Lower lobe of right lung (tissue), 2 donors: ENCODE measurements at regions not wholly inside any gene's neighbourhood (a gene's known extent, or its start where the extent isn't known, plus 50 kb on each side); places are given as distances from the start of the nearest gene placed in this dataset.

Experiments used
- ATAC-seq, 2 donors: fragments of 200-7000 bp; cut with Tn5 transposase; one replicate each; pipeline ENCODE4 v1.9.1; 2020 to 2022; ENCODE audit warnings: mild to moderate bottlenecking in 2 of 2, moderate library complexity in 2 of 2
- DNase-seq: peaks from one replicate; pipeline ENCODE4 v3.0.0-alpha.2; 2020
- H3K27ac ChIP-seq: fragments of 200-600 bp; one replicate; pipeline ENCODE4 v1.8.0; 2022
- H3K27me3 ChIP-seq: fragments of 200-600 bp; one replicate; pipeline ENCODE4 v1.8.0; 2022; ENCODE audit warnings: low read depth
- H3K36me3 ChIP-seq: fragments of 200-600 bp; one replicate; pipeline ENCODE4 v1.8.0; 2022; ENCODE audit warnings: mild to moderate bottlenecking
- H3K4me1 ChIP-seq: fragments of 200-600 bp; one replicate; pipeline ENCODE4 v1.8.0; 2022
- H3K4me3 ChIP-seq: fragments of 200-600 bp; one replicate; pipeline ENCODE4 v1.8.0; 2022; ENCODE audit warnings: mild to moderate bottlenecking
- H3K9me3 ChIP-seq: fragments of 200-600 bp; one replicate; pipeline ENCODE4 v1.8.0; 2022
- CTCF ChIP-seq: fragments of 200-600 bp; IDR thresholded peaks from one replicate; pipeline ENCODE4 v1.8.0; 2022; ENCODE audit warnings: antibody characterized with exemption, mild to moderate bottlenecking
- intact Hi-C: fragments of 100-400 bp; cut with DNase I; formaldehyde crosslinking; loops from one replicate; pipeline ENCODE4 v1.11.0; 2022
- donor health status: DM: no; HTN: yes; CAD: no; lungs with severe emphysema.

DNA sequence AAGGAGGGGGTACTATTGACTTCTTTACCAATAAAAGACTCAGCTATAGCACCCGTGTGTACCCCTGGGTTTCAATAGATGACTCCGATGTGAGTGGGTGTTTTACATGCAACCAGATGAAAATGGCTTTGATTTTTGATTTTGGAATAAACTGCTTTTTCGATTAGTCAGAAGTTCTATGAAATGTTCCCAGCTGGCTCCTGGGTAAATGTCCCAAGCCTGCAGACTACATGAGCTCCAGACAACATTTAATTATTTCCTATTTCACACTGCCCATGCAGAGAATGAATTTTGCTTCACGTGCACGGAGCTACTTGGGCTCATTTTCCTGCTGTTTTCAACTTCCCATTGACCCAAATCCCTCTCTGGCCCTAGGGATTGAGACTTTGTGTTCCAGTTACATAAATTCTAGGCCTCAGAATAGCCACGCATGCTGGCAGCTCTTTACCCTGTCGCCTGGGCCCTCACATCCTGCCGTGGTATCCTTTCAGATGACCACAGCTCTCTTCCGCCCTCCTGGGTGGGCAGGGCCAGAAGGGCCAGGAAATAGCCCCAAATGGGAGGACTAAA, 59.7 kb downstream of the GPR6 start:
- intact Hi-C loops, result no loop called here
- ATAC-seq, result no peak
- no peak overlapping the region for H3K27ac ChIP-seq

DNA sequence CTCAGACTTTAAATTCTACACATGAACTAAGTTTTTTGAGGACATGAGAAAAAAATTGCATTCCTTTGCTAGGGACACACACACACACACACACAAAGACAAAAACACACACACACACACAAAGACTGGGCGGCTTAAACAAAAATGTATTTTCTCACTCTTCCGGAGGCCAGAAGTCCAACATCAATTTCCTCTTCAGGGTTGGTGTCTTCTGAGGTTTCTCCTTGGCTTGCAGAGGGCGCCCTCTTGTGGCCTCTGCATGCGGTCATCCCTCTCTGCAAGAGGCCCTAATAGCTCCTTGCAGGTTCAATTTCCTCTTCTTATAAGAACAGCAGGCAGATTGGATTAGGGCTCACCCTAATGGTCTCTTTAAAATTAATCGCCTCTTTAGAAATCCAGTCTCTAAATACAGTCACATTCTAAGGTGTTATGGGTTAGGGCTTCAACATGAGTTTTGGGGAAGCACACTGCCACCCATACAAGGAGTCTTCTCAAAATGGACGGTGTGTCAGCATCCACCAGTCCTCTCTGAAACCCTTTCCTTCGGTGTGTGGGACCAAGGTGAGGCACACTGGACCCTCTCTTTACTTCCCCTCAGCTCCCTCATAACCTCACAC, 61.4 kb downstream of the GPR6 start:
- peak overlapping the region; percentile 57 for H3K27ac ChIP-seq
- peak; percentile 88 for DNase-seq

More for the DNA sequence above, 59.7 kb downstream of the GPR6 start:
- H3K4me3 ChIP-seq, result no peak overlapping the region
- H3K27me3 ChIP-seq, result no peaks in the 10 kb centered on the region
- H3K36me3 ChIP-seq, result no peaks in the 10 kb centered on the region
- DNase-seq, result no peak
- H3K9me3 ChIP-seq, result no peaks in the 10 kb centered on the region
- no peak for TF ChIP-seq CTCF
- peaks cover 10% of the 10 kb centered on the region for H3K4me1 ChIP-seq

DNA sequence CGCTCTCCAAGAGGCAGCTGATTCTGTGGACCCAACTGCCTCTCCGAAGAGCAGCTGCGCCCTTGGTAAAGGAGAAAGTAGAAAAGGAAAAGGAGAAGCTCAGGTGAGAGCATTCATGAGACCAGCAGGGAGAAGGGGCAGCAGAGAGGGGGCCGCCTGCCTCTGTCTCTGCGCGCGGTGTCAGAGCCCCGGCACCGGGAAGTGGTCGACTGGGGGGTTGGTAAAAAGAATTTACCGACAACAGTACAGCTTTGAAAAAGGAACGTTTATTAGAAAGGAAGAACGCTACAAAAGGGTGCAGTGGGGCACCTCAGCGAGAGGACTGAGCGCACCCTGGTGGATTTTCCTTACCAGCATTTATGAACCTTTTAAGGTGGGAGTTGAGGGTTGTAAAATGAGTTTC, 61.9 kb downstream of the GPR6 start:
- Histone ChIP-seq H3K9me3 (no peaks in the 10 kb centered on the region), H3K4me3 (peak overlapping the region; percentile 43), H3K36me3 (no peaks in the 10 kb centered on the region), H3K27ac (peak overlapping the region; percentile 57), H3K27me3 (no peaks in the 10 kb centered on the region), H3K4me1 (peaks cover 10% of the 10 kb centered on the region)
- TF ChIP-seq CTCF, result no peak
- intact Hi-C loops, result no loop called here
- ATAC-seq, result peak; percentile 68 to 77
- DNase-seq, result no peak

More for the DNA sequence above, 61.4 kb downstream of the GPR6 start:
- no peaks in the 10 kb centered on the region for H3K27me3 ChIP-seq
- peak; percentile 93 to 95 for ATAC-seq
- no peaks in the 10 kb centered on the region for H3K36me3 ChIP-seq
- H3K4me1 ChIP-seq, result peaks cover 10% of the 10 kb centered on the region
- peak; percentile 89 for TF ChIP-seq CTCF
- intact Hi-C loops, result no loop called here
- no peaks in the 10 kb centered on the region for H3K9me3 ChIP-seq
- H3K4me3 ChIP-seq, result peak overlapping the region; percentile 43

DNA sequence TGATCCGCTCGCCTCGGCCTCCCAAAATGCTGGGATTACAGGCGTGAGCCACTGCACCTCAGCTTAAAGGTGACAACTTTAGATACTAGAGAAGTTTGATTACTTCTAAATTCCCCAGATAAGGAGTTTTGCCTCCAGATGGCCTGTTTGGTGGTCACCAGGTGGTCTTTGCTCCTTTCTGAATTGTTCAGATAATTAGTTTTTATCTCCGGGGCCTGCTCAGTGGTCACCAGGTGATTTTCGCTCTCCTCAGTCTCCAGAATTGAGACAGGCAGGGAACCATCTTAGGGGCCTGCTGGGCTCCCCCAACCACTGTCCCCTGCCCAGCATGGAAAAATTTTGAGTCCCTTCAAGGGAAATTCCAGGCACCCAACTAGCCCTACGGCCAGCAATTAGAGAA, 62.6 kb downstream of the GPR6 start:
- Histone ChIP-seq H3K36me3 (no peaks in the 10 kb centered on the region), H3K9me3 (no peaks in the 10 kb centered on the region), H3K27ac (no peak overlapping the region), H3K27me3 (no peaks in the 10 kb centered on the region), H3K4me1 (peaks cover 10% of the 10 kb centered on the region), H3K4me3 (no peak overlapping the region)
- DNase-seq (no peak), ATAC-seq (no peak)
- no peak for TF ChIP-seq CTCF
- intact Hi-C loops, result no loop called here

GRCh38 chr6:110041126-110041525, 63.0 kb downstream of the GPR6 start:
- H3K36me3 ChIP-seq, result no peaks in the 10 kb centered on the region
- H3K27ac ChIP-seq, result no peak overlapping the region
- no peak for TF ChIP-seq CTCF
- intact Hi-C loops, result no loop called here
- no peaks in the 10 kb centered on the region for H3K9me3 ChIP-seq
- peaks cover 10% of the 10 kb centered on the region for H3K4me1 ChIP-seq
- no peaks in the 10 kb centered on the region for H3K27me3 ChIP-seq
- H3K4me3 ChIP-seq, result no peak overlapping the region
- no peak for DNase-seq
- no peak for ATAC-seq
